CD4-positive, CD25-positive, alpha-beta regulatory T cell (primary cell): ENCODE measurements at regions not wholly inside any gene's neighbourhood (a gene's known extent, or its start where the extent isn't known, plus 50 kb on each side); places are given as distances from the start of the nearest gene placed in this dataset.
"Not testable (repeated sequence)": the region's sequence is repeated elsewhere in the genome, so short reads cannot be mapped to it uniquely, and the experiment has no call there.

ENCODE experiments used
- ATAC-seq, 2 donors: fragments of 150-1000 bp; cut with Tn5 transposase; one replicate each; pipeline ENCODE4 v1.10.0; 2021; ENCODE audit warnings: low read depth in 2 of 2, moderate number of reproducible peaks in 2 of 2, moderate library complexity in 1 of 2
- DNase-seq, 3 donors: peaks; one replicate each; pipeline versions ENCODE4 v3.0.0 to v3.0.0-alpha.2; 2012 to 2022; ENCODE audit warnings: mixed read lengths in 1 of 3
- H3K27ac ChIP-seq: one replicate; pipeline ENCODE4 v1.7.0; 2013; ENCODE audit warnings: mild to moderate bottlenecking, low read length; ENCODE audit not compliant: insufficient read depth, poor library complexity, severe bottlenecking
- H3K27me3 ChIP-seq: one replicate; pipeline ENCODE4 v1.7.0; 2013; ENCODE audit warnings: low read length; ENCODE audit not compliant: control insufficient read depth, insufficient read depth
- H3K36me3 ChIP-seq: one replicate; pipeline ENCODE4 v1.7.0; 2013; ENCODE audit warnings: mild to moderate bottlenecking, low read length, moderate library complexity; ENCODE audit not compliant: control insufficient read depth, insufficient read depth
- H3K4me1 ChIP-seq: 2 replicates; pipeline ENCODE4 v1.7.0; 2013; ENCODE audit warnings: mild to moderate bottlenecking, low read length; ENCODE audit not compliant: insufficient read depth, control insufficient read depth, poor library complexity, severe bottlenecking
- H3K4me3 ChIP-seq: one replicate; pipeline ENCODE4 v1.7.0; 2013; ENCODE audit warnings: low read depth, mild to moderate bottlenecking, low read length, moderate library complexity
- H3K9me3 ChIP-seq, 2 experiments: 1 replicate in 1 of 2; 2 replicates in 1 of 2; pipeline ENCODE4 v1.7.0; 2013; ENCODE audit warnings: low read length in 2 of 2, mild to moderate bottlenecking in 1 of 2, moderate library complexity in 1 of 2; ENCODE audit not compliant: control insufficient read depth in 2 of 2
- H3K27ac Mint-ChIP-seq, 3 donors: one replicate each; pipeline ENCODE4 v1.8.0; 2020 to 2022; ENCODE audit warnings: mild to moderate bottlenecking in 3 of 3, mixed read lengths in 3 of 3, moderate library complexity in 2 of 3
- H3K27me3 Mint-ChIP-seq: one replicate; pipeline ENCODE4 v1.8.0; 2022; ENCODE audit warnings: mild to moderate bottlenecking, mixed read lengths
- H3K36me3 Mint-ChIP-seq: one replicate; pipeline ENCODE4 v1.8.0; 2020; ENCODE audit warnings: mixed read lengths
- H3K4me1 Mint-ChIP-seq, 4 donors: one replicate each; pipeline ENCODE4 v1.8.0; 2020 to 2022; ENCODE audit warnings: mixed read lengths in 4 of 4, mild to moderate bottlenecking in 1 of 4
- H3K4me3 Mint-ChIP-seq, 4 donors: one replicate each; pipeline ENCODE4 v1.8.0; 2020 to 2022; ENCODE audit warnings: mild to moderate bottlenecking in 4 of 4, mixed read lengths in 4 of 4, moderate library complexity in 3 of 4
- H3K9me3 Mint-ChIP-seq, 7 donors: one replicate each; pipeline ENCODE4 v1.8.0; 2020 to 2022; ENCODE audit warnings: mixed read lengths in 7 of 7, mild to moderate bottlenecking in 3 of 7, moderate library complexity in 2 of 7

- Mint-ChIP-seq H3K27ac (no peak overlapping the region), H3K4me1 (peaks cover 0 to 3% (median 0%) of the 10 kb centered on the region in 4 donors), H3K9me3 (peaks cover 0 to 4% (median 0%) of the 10 kb centered on the region in 7 donors), H3K27me3 (peaks cover under 1% of the 10 kb centered on the region), H3K4me3 (no peak overlapping the region), H3K36me3 (no peaks in the 10 kb centered on the region)
- DNase-seq (peak in 1 of 3 donors; percentile 18), ATAC-seq (no peak)
- no peaks in the 10 kb centered on the region for H3K4me1 ChIP-seq
- no peaks in the 10 kb centered on the region for H3K27me3 ChIP-seq
- H3K9me3 ChIP-seq = no peaks in the 10 kb centered on the region
- H3K4me3 ChIP-seq = no peak overlapping the region
- no peak overlapping the region for H3K27ac ChIP-seq
- H3K36me3 ChIP-seq = no peaks in the 10 kb centered on the region
These were observed 94.4 kb downstream of the SH3GLB1 start for GRCh38 chr1:86798608-86799291.

GRCh38 chr1:86803641-86804040, 99.3 kb downstream of the SH3GLB1 start:
- not testable (repeated sequence) for H3K27me3 Mint-ChIP-seq

GRCh38 chr1:86805898-86806519, 101.6 kb downstream of the SH3GLB1 start:
- H3K27me3 Mint-ChIP-seq = peaks cover 13% of the 10 kb centered on the region
- not testable (repeated sequence) for H3K27me3 ChIP-seq, H3K4me1 ChIP-seq, ATAC-seq, H3K9me3 ChIP-seq, H3K27ac Mint-ChIP-seq, DNase-seq, H3K4me3 Mint-ChIP-seq, H3K9me3 Mint-ChIP-seq, H3K4me3 ChIP-seq, H3K36me3 Mint-ChIP-seq, H3K36me3 ChIP-seq, H3K27ac ChIP-seq, H3K4me1 Mint-ChIP-seq

More at GRCh38 chr1:86803641-86804040, 99.3 kb downstream of the SH3GLB1 start:
- not testable (repeated sequence) for DNase-seq, H3K4me3 Mint-ChIP-seq, H3K4me1 ChIP-seq, H3K36me3 ChIP-seq, H3K27ac Mint-ChIP-seq, H3K27me3 ChIP-seq, H3K9me3 ChIP-seq, ATAC-seq, H3K36me3 Mint-ChIP-seq, H3K27ac ChIP-seq, H3K9me3 Mint-ChIP-seq, H3K4me3 ChIP-seq, H3K4me1 Mint-ChIP-seq

GRCh38 chr1:86811142-86811924, 102.6 kb downstream of the SELENOF start:
- Mint-ChIP-seq H3K4me1 (no peaks in the 10 kb centered on the region), H3K36me3 (no peaks in the 10 kb centered on the region), H3K27ac (no peak overlapping the region), H3K27me3 (peaks cover 26% of the 10 kb centered on the region), H3K9me3 (peaks cover 0 to 2% (median 0%) of the 10 kb centered on the region in 7 donors), H3K4me3 (no peak overlapping the region)
- ATAC-seq = no peak
- no peaks in the 10 kb centered on the region for H3K9me3 ChIP-seq
- no peak for DNase-seq
- no peaks in the 10 kb centered on the region for H3K4me1 ChIP-seq
- H3K36me3 ChIP-seq = no peaks in the 10 kb centered on the region
- no peaks in the 10 kb centered on the region for H3K27me3 ChIP-seq
- no peak overlapping the region for H3K4me3 ChIP-seq
- no peak overlapping the region for H3K27ac ChIP-seq

- Mint-ChIP-seq H3K4me3 (no peak overlapping the region), H3K36me3 (no peaks in the 10 kb centered on the region), H3K27me3 (peaks cover 23% of the 10 kb centered on the region), H3K9me3 (peaks cover 0 to 2% (median 0%) of the 10 kb centered on the region in 7 donors), H3K27ac (no peak overlapping the region), H3K4me1 (peaks cover 0 to 3% (median 0%) of the 10 kb centered on the region in 4 donors)
- ATAC-seq (no peak), DNase-seq (no peak)
- Histone ChIP-seq H3K9me3 (no peaks in the 10 kb centered on the region), H3K27ac (no peak overlapping the region), H3K4me1 (no peaks in the 10 kb centered on the region), H3K27me3 (no peaks in the 10 kb centered on the region), H3K36me3 (no peaks in the 10 kb centered on the region), H3K4me3 (no peak overlapping the region)
These were observed 101.6 kb downstream of the SELENOF start for GRCh38 chr1:86812286-86812685.
